Right lobe of liver (tissue), 4 donors: ENCODE measurements at regions not wholly inside any gene's neighbourhood (a gene's known extent, or its start where the extent isn't known, plus 50 kb on each side); places are given as distances from the start of the nearest gene placed in this dataset.

Experiments used
- POLR2A ChIP-seq: fragments of 450-650 bp; IDR thresholded peaks from one replicate; pipeline ENCODE4 v1.6.1; 2017; ENCODE audit warnings: antibody characterized with exemption, mild to moderate bottlenecking
- TF ChIP-seq, protein P1 (sequence below), 4 donors: fragments of 200-600 bp in 3 of 4; fragments of 450-650 bp in 1 of 4; IDR thresholded peaks; one replicate each; pipeline versions ENCODE4 v1.5.1 to v1.8.0; 2016 to 2022; ENCODE audit warnings: antibody characterized with exemption in 4 of 4, mild to moderate bottlenecking in 2 of 4
- donor health status: DM: no; HTN: no; CAD: no.
- donor health status: DM: no; HTN: no; CAD: no.
- donor health status: DM: no; HTN: yes; CAD: no.

DNA sequence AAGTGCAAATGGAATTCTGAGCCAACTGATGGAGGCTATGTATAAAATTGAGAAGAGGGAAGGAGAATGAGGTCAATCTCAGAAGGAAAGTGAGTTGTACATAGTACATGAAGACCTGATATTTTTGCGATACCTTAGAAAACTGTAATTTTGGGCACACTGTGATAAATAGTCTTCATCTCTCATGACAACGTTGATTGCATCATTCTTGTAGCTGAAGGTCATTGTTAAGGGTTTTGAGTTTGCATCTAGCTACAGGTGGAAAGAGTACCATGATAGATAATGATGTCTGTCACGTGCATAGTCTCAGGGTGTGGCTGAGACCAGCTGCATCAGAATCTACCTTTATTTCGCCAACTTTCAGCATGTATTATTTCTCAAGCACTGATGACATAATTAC lies 435.4 kb upstream of the MDFIC2 start:
- no peak for TF ChIP-seq POLR2A
- TF ChIP-seq, protein P1, sequence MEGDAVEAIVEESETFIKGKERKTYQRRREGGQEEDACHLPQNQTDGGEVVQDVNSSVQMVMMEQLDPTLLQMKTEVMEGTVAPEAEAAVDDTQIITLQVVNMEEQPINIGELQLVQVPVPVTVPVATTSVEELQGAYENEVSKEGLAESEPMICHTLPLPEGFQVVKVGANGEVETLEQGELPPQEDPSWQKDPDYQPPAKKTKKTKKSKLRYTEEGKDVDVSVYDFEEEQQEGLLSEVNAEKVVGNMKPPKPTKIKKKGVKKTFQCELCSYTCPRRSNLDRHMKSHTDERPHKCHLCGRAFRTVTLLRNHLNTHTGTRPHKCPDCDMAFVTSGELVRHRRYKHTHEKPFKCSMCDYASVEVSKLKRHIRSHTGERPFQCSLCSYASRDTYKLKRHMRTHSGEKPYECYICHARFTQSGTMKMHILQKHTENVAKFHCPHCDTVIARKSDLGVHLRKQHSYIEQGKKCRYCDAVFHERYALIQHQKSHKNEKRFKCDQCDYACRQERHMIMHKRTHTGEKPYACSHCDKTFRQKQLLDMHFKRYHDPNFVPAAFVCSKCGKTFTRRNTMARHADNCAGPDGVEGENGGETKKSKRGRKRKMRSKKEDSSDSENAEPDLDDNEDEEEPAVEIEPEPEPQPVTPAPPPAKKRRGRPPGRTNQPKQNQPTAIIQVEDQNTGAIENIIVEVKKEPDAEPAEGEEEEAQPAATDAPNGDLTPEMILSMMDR (IDR thresholded peaks at IDR 0.05) = no peak
